ENCODE measurements at regions not wholly inside any gene's neighbourhood (a gene's known extent, or its start where the extent isn't known, plus 50 kb on each side); places are given as distances from the start of the nearest gene placed in this dataset.

- TF ChIP-seq CTCF (IDR thresholded peaks at IDR 0.05; ENCODE audit: borderline replicate concordance, extremely low read depth, low read length, poor library complexity, severe bottlenecking) (no peak), EZH2 (IDR thresholded peaks at IDR 0.05; ENCODE audit: borderline replicate concordance, low read depth, low read length, severe bottlenecking) (no peak)
Measured at GRCh38 chr6:25193460-25194171, 85.6 kb upstream of the CARMIL1 start.

Data from DND-41 (cell line).